Neural progenitor cell (in vitro differentiated cells): ENCODE measurements at regions not wholly inside any gene's neighbourhood (a gene's known extent, or its start where the extent isn't known, plus 50 kb on each side); places are given as distances from the start of the nearest gene placed in this dataset.

Experiments
- CTCF ChIP-seq: fragments of 200-600 bp; sonication (generic); IDR thresholded peaks from 2 replicates; pipeline ENCODE4 v1.5.1; 2017; ENCODE audit warnings: antibody characterized with exemption, mild to moderate bottlenecking
- EZH2 ChIP-seq: fragments of 200-600 bp; sonication (generic); IDR thresholded peaks from 2 replicates; pipeline ENCODE4 v1.6.1; 2017; ENCODE audit warnings: antibody characterized with exemption, mild to moderate bottlenecking, moderate library complexity

DNA sequence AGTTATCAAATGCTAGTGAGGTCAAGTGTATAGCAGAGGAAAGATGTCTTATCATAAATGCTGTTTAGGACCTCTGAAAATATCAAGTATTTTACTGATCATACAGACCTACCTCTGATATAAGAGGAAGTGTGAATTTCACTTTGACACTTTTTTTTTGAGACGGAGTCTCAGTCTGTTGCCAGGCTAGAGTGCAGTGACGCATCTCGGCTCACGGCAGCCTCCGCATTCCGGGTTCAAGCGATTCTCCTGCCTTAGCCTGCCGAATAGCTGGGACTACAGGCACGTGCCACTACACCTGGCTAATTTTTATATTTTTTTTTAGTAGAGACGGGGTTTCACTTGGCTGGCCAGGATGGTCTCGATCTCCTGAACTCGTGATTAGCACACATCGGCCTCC is 55.1 kb upstream of the PIK3C2G start:
- TF ChIP-seq CTCF (no peak), EZH2 (no peak)
